ENCODE measurements at regions not wholly inside any gene's neighbourhood (a gene's known extent, or its start where the extent isn't known, plus 50 kb on each side); places are given as distances from the start of the nearest gene placed in this dataset.

DNA sequence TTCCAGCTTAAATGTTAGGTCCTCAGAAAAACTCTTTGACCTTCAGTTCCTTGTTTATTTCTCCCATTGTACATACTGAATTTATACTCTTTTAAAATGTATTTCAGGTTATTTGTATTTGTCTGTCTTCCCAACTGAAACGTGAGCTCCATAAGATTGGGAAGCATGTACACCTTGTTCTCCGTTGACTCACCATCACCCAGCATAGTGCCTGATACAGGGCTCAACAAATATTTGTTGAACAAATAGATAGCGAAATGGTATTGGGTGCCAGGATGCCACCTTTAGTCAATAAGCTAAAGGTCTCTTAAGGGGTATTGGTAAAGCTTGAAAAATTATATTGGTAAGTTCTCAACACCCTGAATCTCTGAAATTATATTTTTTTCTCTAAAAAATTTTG lies 1841.3 kb upstream of the CELF4 start:
- no peak overlapping the region for H3K4me3 ChIP-seq (ENCODE audit: low read depth, low read length)

DNA sequence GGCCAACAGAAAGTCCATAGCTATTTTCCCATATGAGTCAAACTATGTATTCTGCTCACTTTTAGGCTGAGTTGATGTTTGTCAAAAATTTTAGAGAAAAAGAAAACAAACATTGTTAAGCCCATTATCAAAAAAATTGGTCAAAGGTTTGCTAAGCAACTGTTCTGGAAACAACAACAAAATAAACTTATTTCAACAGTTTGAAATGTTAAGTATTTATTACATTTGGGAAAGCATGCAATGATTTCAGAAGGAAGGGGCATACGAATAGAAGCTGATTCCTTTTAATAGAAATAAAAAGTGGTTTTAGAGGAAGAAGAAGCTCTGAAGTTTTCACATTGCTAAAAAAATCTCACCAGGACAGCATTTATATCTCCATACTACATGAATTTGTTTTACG lies 1837.5 kb upstream of the CELF4 start:
- H3K4me3 ChIP-seq (ENCODE audit: low read depth, low read length) = no peak overlapping the region

DNA sequence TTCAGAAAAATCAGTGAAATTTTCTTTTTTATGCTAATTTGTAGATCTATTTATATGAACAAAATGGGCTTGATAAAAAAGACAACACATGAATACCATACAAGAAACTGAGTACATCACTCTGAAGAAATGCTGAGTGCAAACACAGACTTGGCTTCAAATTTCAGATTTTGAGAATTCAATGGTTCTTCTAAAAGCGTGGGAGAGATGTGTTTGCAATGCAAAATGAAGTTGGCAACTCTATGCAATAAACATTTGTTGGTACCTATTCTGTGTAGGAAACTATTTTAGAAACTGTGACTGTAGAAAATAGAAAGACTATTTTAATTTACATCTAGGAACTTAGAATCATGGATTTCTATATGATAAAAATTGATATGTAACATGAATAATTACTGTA lies 1834.1 kb upstream of the CELF4 start:
- H3K4me3 ChIP-seq (ENCODE audit: low read depth, low read length) = no peak overlapping the region

DNA sequence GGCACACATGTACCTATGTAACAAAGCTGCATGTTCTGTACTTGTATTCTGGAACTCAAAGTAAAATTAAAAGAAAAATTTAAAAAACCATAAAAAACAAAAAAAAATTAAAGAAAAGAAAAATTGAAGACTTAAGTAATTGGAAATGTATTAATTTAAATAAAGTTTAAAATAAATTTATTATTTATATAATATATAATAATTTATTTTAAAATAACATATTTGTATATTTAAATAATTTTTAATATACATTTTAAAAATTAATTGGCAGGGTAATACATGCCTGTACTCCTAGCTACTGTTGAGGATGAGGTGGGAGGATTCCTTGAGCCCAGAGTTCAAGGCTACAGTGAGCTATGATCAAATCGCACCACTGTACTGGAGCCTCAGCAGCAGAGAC lies 1830.6 kb upstream of the CELF4 start:
- no peak overlapping the region for H3K4me3 ChIP-seq (ENCODE audit: low read depth, low read length)

DNA sequence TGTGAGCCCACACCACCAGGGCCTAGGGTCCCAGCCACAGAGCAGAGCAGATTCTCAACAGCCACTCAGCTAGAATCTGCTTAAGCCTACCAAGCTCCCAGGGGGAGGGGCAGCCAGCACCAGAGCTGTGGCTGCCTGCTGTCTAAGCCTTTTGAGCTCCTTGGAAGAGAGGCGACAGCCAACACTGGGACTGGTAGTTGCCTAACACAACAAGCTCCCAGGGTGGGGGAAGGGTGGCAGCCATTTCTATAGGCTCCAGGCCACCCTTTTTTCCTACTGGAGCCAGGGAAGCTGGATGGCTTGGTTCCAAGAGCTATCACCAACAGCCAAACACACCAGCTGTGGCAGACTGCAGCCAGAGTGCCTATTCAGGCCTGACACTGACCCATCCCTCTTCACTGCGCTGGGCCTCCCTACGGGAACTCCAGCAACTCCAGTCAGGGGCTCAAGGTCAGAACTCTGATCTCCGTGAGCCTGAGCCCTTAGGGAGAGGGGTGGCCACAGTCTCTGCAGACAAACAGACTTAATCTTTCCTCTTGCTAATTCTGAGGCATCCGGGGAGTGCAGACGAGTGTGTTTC lies 1824.3 kb upstream of the CELF4 start:
- H3K4me3 ChIP-seq (ENCODE audit: low read depth, low read length) = no peak overlapping the region

DNA sequence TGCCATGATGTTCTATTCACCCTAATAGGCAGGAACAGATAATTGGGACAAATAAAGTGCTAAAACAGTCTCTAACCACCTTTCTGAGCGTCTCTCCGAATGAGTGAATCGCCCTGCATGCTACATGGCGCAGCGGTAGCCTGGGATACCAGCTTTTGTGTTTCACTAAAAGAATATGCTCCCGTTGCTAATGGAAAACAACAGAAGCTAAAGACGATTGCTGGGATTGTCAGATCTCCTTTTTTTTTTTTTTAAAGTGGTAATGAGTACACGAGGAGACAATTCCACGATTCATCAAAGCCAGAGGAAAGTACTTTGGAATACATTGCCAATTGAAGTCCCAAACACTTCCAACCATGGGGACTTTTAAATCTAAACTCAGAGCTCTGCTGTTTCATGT lies 1815.3 kb upstream of the CELF4 start:
- H3K4me3 ChIP-seq (ENCODE audit: low read depth, low read length) = no peak overlapping the region

DNA sequence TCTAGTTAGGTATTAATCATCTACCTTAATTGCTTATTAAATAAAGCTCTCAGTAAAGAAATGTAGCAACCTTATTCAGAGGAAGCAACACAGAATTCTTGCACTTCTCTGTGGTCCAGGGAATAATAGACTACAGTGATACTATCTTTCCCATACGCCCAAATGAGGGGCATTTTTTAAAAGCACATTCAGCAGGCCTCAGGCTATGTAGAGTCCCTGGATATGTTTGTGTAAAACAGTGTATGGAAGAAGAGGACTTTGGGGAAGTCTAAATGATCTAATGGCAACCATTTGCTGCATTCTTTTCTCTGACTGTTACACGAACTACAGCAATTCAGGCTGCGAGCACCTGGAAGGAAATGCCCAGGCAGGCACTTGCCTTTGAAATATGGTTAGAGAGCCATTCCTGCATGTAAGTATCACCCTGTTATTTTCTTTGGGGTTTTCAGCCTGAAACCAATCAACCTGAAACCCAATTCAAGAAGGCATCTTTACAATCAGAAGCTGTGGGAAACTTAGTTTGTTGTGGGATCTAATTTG lies 1814.7 kb upstream of the CELF4 start:
- H3K4me3 ChIP-seq (ENCODE audit: low read depth, low read length) = no peak overlapping the region

DNA sequence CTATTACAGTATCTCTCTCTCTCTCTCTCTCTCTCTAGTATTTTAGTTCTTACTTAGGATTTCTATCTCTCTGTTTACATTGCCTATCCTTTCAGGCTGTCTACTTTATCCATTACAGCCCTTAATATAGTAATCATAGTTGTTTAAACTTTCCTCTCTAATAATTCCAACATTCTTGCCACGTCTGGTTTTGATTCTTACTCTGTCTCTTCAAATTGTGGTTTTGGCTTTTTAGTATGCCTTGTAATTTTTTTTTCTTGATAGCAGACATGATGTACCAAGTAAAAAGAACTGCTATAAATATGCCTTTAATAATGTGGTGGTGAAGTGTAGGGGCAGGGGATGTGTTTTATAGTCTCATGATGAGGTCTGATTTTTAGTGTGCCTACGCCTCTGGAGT lies 1809.5 kb upstream of the CELF4 start:
- H3K4me3 ChIP-seq (ENCODE audit: low read depth, low read length) = no peak overlapping the region

DNA sequence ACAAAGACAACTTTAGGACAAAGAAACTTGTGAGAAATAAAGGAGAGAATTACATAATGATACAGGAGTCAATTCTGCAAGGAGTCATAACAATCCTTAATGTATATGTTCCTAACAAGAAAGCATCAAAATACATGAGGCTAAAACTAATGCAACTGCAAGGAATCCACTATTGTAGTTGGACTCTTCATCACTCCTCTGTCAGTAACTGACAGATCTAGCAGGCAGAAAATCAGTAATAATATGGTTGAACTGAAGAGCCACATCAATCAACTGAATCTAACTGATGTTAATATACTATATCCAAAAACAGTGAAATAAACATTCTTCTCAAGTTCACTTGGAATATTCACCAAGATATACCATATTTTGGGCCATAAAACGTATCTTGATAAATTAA lies 1806.4 kb upstream of the CELF4 start:
- no peak overlapping the region for H3K4me3 ChIP-seq (ENCODE audit: low read depth, low read length)

DNA sequence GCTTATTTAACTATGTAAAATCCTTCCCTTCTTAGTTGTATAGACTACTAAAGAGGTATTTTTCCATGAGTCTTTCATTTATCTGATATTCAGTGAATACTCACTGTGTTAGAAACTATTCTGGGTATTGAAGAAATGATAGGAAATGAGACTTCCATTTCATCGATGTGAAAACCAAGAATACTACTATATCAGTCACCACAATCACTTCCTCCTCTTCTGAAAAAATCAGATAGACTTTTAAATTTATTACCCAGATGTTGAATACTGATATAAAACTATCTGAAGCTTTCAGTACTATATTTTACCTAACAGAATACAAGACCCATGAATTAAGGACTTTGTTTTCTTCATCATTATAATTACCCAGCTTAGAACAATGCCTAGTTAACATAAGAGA lies 1801.1 kb upstream of the CELF4 start:
- no peak overlapping the region for H3K4me3 ChIP-seq (ENCODE audit: low read depth, low read length)

DNA sequence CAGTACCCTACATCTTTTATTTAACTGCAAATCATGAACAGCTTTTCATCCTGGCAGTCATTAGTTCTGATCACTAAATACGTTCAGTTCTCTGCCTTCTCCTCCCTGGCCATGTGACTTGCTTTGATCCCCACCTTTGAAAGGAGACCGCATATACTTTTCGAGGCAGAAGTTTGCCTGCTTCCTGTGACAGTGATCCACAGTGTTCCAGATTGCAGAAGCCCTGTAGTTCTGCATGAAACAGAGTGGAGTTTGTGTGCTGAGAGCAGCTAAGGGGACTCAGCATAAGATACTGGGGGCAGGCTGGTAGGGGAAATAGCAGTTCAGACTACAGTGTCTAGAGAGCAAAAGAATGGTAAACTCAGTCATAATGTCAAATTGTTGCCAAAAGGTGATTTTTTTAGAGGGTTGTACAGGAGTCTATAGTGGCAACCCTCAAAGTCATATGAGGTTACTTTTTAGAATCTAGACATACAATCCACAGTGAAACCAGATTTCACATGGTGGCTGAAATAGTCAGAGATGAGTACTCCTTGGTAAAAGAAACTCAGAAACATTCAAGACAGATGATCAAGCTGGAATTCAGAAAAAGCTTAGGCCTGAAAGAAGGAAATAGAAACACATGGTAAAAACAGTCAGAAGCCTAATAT lies 1800.4 kb upstream of the CELF4 start:
- H3K4me3 ChIP-seq (ENCODE audit: low read depth, low read length) = no peak overlapping the region

DNA sequence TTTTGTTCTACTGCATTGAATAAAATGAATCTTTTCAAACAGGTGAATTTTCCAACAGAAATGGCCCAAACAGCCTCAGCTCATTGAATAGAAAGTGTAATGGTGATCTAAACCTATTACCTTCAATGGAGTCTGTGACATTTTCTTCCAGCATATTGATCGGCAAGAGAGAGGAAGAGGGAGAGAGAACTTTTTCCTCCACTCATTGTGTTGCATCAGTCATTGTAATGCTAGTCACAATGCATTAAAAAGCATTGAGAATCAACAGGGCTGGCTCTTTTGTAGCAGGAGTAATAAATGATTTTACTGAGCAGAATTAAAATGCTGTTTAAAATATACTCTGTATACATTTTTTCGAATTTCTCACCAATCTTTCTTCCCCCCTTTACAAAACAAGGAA lies 1794.5 kb upstream of the CELF4 start:
- H3K4me3 ChIP-seq (ENCODE audit: low read depth, low read length) = no peak overlapping the region

DNA sequence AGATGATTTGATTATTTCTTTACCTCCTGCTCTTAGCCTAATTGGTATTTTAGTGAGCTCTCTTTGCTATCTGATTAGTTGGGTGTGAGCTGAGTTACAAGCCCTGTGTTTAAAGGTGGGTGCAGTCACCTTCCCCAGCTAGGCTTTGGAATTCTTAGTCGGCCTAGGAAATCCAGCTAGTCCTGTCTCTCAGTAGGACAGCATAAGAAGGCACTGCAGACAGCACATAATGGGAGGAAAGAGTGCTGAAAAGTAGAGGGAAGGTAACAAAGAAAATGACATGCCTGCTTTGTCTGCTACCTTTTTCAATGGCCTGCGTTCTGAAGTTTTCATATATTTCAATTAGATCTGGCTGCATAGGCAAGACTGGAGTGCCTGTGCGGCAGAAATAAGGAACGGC lies 1794.0 kb upstream of the CELF4 start:
- no peak overlapping the region for H3K4me3 ChIP-seq (ENCODE audit: low read depth, low read length)

DNA sequence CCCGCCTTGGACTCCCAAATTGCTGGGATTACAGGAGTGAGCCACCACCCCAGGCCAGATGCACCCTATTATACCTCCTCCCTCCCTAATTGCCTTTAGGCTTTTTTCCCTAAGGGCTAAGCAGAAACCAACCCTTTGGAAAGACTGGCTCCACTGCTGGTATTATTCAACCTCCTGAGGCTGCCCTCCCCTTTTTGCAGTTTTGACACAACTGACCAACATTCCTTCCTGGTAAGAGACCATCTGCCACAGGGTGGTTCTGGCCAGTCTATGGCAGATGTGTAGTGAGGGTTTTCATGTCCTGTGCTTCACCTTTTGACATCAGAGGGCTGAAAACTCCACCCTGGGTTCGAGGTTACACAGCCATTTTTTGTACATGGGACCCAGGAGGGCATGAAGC lies 1785.3 kb upstream of the CELF4 start:
- H3K4me3 ChIP-seq (ENCODE audit: low read depth, low read length) = no peak overlapping the region

DNA sequence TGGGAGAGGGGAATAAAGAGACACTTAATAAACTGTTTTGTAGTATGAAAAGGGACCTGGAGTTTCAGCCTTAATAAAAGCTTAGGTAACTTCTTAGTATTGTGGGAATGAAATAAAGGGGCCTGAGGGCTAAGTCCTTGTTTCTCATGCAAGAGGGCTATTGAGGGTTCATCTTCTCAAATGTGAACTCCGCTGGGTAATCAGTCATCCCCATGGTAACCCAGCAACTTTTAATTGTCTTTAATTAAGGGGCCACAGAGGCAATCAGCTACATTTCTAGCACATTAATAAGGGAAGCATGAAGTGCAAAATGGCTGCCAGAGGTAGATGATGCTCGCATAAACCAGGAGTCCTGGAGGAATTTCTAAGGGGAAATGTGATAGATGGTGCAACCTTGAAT lies 1784.2 kb upstream of the CELF4 start:
- H3K4me3 ChIP-seq (ENCODE audit: low read depth, low read length) = no peak overlapping the region

DNA sequence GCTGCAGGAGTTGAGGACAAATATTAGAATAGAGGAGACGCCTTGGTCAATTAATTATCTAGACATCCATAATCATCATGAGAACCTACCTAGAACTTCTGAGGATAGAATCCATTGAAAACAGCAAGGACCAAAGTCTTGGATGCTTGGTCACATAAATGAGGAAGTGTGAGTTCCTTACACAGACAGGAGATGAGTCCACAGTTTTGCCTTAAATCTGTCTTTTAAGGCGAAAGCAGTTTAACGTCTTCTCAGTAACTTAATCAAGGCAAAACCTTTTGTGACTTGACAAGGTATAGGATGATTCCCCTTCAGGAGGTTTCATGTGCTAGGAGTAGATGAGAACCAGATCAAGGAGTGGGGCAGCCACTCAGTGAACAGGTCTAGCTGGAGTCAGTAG lies 1783.2 kb upstream of the CELF4 start:
- no peak overlapping the region for H3K4me3 ChIP-seq (ENCODE audit: low read depth, low read length)

DNA sequence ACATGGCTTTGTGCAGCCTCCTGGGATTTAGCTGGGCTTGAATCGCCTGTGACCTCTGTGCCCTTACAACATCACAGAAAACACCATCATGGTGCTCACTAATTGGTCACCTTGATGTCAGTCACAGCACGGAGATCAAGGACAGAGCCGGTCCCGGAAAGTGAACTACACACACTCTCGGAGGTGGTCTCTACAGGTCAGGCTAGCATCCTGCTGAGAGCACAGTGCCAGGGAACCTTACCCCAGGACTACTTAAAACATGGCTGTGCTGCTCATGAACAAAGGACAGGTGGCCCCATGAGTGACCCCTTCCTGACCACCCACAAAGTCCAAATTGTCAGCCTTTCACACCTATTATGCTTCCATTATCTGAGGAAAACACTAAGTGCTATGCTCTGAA lies 1782.1 kb upstream of the CELF4 start:
- no peak overlapping the region for H3K4me3 ChIP-seq (ENCODE audit: low read depth, low read length)

DNA sequence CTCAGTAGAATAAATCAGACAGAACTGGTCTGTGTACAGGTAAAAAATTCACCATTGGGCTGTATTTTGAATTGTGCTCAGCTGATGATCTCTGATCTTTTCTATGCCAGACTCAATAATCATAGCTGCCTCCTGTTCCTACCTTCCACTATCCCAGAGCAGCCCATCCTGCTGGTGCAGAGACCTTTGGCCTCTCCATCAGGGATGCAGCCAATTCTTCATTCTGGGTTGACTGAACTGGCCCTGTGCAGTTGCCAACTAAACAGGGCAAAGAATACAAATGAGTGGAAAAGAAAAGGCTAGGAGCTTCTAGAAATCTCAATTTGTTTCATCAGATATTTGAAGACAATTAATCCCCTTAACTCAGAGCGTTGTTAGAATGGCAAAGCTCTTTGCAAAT lies 1781.3 kb upstream of the CELF4 start:
- no peak overlapping the region for H3K4me3 ChIP-seq (ENCODE audit: low read depth, low read length)

DNA sequence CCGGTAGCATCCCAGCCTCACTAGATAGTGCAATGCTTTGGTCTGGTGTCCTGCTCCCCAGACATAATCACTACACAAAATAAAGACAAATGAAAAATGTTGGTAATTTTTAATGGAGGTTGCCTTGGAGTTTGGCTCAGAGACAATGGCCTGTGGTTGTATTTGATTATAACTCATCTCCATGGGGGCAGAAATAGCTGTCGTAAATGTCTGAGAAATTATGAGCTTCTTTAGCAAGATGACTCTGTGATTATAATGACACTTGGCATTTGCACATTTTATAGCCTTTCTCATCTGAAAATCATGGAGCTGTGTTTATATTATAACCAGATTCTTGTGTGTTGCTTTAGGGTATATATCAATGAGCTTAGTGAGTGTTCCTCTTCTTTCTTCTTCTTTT lies 1779.7 kb upstream of the CELF4 start:
- no peak overlapping the region for H3K4me3 ChIP-seq (ENCODE audit: low read depth, low read length)

DNA sequence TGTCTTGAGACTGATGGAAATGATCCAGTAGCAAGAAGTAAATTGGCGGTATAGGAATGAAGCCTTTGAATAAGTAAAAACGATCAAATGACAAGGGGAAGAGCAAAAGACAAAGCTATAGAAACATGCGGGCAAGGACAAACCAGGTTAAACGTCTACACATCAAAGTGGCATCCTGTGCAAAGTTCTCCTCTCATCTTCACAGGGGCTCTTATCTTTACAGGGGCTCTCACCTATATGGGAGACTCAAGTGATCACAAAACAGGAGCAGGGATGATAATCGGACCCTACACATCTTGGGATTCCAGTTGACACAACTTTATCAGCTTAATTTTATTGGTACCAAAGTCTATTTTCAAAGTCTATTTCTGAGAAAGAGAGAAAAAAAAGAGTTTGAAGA lies 1778.9 kb upstream of the CELF4 start:
- H3K4me3 ChIP-seq (ENCODE audit: low read depth, low read length) = no peak overlapping the region

DNA sequence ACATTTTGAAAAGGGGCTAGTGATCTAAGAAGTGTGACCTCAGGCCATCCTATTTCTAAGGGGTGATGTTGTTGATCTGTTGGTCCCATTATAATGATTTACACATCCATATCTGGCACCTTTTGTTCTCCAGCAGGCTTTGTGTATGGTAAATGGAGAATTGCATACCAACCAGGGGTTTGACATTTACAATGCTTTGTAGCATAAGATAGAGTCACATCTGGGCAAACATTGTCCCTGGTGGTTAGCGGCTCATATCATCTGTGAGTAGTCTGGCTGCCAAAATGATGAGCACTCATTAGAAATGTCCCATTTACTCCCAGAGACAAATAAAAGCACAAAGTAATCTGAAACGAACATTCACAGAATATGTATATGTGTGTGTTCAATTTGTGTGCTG lies 1775.5 kb upstream of the CELF4 start:
- H3K4me3 ChIP-seq (ENCODE audit: low read depth, low read length) = no peak overlapping the region

DNA sequence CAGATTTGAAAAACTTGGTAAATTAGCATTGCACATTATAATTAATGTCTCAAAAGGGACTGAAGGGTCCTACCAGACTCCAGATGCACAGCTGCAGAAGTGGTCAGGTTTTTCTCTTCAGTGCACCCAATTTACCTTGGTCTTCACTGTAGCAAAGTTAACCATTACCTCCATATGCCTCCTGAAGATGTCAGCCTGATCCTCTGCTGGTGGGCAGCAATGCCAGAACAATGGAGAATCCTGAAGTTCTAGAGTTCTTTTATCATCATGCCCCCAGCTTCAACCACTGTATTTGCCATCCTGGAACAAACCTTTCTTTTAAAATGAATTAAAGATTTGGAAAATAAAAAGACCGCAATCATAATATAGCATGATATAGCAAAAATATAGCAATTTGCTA lies 1774.8 kb upstream of the CELF4 start:
- H3K4me3 ChIP-seq (ENCODE audit: low read depth, low read length) = no peak overlapping the region
